SK-MEL-5 (cell line): ENCODE measurements at regions not wholly inside any gene's neighbourhood (a gene's known extent, or its start where the extent isn't known, plus 50 kb on each side); places are given as distances from the start of the nearest gene placed in this dataset.
"Not testable (repeated sequence)": the region's sequence is repeated elsewhere in the genome, so short reads cannot be mapped to it uniquely, and the experiment has no call there.

Source experiments
- DNase-seq: peaks from one replicate; pipeline ENCODE4 v3.0.0-alpha.2; 2016; ENCODE audit warnings: low read depth, low spot score
- in situ Hi-C: cut with HindIII; loops from 2 replicates; pipeline ENCODE4 v1.10.0; 2016; ENCODE audit warnings: low sequenced_read_pairs, high pct_unique_total_duplicates, low pct_unique_long_range_greater_than_20kb

- in situ Hi-C loops = no loop called here
- DNase-seq = no peak
Measured at GRCh38 chr20:29314294-29314693, 1943.2 kb upstream of the DEFB115 start.

- DNase-seq = no peak
- in situ Hi-C loops = no loop called here
Measured at GRCh38 chr20:29318871-29319461, 1938.5 kb upstream of the DEFB115 start.

DNA sequence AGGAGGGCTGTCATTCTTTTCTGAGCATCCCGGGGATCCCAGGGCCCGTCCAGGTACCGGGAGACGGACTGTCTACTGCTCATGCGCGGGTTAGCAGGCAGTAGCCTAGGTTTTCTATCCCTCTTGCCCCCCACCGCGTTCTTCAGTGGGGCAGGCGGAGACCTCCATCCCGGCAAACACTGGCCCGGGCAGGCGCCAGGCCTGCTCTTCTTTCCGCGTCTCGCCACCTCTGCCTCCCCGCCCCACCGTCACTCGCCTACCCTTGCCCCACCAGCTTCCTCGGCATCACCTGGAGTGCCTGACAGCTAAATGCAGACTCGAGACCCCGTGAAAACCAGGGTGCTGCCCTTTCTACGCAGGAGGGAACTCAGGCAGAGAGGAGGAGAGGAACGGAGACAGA is 1937.7 kb upstream of the DEFB115 start:
- in situ Hi-C loops = no loop called here
- DNase-seq = no peak

DNA sequence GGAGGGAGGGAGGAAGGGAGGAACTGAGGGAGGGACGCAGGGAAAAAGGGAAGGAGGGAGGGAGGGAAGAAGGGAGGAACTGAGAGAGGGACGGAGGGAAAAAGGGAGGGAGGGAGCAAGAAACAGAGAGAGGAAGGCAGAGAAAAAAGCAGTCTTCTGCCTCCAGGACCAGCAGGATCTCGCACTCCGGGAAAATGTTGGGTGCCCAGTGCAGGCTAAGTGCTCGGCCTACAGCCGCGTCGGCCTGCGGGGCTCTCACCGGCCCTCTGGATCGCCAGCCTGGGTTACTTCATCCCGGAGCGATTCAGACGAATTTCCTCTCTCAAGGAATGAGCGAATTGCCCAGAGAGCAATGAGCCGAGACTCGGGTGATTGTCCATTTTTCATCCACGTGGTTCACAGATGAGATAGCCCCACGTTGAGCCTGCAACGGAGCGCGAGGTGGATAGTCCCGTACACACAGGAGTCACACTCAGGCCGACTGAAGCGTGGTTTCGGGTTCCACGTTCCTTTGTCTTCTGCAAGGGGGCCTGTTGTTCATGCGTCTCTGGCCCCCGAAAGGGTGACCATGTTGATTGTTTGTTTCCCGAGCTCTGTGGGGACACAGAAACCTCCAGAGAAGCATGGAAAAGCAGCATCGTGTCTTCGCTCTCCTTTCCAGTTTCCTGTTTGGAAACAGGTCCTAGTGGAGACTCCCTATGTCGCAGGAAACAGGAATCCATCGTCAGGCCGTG is 1937.1 kb upstream of the DEFB115 start:
- in situ Hi-C loops, DNase-seq: not testable (repeated sequence)

DNA sequence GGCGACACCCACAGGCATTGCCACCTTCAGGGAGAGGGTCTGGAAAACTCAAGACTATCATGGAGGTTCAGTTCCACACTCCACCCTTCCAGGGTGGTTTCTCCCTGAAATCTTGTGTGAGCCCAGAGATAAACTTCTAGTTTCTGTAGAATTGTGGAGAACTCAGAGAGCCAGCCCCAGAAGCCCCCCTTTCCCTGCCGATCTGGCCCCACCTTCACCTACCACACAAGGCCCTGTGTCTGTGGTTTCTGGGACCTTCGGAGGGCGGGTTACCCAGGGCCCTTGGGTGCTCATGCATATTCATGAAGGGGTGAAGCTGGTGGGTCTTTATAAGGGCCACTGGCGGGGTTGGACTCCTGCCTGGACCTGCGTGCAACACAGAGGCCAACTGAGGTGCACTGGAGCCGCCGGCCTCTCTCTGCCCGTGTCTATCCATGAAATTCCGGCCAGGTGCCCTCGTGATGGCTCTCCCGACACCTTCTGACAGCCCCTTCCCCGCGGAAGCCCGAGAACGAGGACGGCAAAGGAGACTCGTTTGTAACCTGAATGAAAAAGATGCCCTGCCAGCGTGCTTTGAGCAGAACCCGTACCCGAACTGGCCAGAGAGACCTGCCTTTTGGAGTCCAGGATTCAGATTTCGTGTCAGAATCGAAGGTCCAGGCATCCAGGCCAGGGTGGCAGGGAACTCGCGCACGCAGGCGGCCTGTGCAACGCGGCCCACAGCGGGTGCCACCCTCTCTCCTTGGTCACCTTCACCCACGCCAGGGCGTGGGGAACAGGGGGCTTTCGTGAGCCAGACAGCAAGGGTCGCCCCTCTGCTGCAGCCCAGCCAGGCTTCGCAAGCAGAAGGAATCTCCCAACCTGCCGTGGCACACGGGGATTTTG is 1933.6 kb upstream of the DEFB115 start:
- in situ Hi-C loops, DNase-seq: not testable (repeated sequence)

DNA sequence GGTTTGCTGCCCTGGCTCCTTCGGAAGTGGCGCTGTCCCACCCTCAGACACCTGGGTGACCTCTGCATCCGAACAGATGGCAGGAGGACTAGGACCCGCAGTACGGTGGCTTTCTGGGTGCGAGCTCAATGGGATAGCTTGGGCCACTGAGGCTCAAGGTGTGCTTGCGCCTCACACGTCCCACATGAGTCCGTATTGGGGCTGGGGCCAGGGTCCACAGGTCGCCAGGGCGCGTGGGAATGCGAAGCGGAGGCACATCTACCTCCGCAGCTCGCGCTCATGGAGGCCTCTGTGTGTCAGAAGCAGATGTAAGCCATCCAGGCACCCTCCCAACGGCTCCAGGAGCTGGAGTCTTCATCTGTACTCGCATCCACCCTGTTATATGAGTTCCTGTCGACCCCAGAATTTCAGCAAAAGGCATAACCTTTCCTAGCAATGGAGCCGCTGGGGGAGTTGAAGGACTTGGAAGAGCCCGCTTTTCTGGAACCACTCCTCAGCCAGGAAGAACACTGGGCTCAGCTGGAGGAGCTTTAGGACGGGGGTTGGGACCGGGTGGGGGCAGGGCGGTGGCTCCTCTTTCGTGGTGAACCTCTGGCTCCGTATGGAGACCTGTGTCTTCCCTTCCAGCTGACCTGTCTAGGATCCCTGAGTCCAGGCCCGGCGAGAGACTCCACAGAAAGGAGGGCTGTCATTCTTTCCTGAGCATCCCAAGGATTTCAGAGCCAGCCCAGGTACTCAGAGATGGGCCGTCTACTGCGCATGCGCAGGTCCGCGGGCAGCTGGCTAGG is 1932.8 kb upstream of the DEFB115 start:
- in situ Hi-C loops, DNase-seq: not testable (repeated sequence)

DNA sequence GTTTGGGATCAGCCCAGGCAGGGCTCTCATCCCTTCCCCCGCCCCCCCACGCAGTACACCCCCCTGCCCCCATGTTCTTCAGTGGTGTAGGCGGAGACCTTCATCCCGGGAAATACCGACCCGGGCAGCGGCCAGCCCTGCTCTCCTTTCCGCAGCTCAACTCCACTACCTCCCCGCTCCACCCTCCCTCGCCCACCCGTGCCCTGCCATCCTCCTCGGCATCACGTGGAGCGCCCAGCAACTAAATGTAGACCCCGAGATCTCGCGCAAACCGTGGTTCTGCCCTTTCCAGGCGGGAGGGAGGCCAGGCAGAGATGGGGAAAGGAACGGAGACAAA is 1932.2 kb upstream of the DEFB115 start:
- no peak for DNase-seq
- in situ Hi-C loops = no loop called here

- in situ Hi-C loops, DNase-seq: not testable (repeated sequence)
Measured at GRCh38 chr20:29325781-29326180, 1931.7 kb upstream of the DEFB115 start.

- in situ Hi-C loops = no loop called here
- no peak for DNase-seq
Measured at GRCh38 chr20:29326376-29327070, 1930.9 kb upstream of the DEFB115 start.

DNA sequence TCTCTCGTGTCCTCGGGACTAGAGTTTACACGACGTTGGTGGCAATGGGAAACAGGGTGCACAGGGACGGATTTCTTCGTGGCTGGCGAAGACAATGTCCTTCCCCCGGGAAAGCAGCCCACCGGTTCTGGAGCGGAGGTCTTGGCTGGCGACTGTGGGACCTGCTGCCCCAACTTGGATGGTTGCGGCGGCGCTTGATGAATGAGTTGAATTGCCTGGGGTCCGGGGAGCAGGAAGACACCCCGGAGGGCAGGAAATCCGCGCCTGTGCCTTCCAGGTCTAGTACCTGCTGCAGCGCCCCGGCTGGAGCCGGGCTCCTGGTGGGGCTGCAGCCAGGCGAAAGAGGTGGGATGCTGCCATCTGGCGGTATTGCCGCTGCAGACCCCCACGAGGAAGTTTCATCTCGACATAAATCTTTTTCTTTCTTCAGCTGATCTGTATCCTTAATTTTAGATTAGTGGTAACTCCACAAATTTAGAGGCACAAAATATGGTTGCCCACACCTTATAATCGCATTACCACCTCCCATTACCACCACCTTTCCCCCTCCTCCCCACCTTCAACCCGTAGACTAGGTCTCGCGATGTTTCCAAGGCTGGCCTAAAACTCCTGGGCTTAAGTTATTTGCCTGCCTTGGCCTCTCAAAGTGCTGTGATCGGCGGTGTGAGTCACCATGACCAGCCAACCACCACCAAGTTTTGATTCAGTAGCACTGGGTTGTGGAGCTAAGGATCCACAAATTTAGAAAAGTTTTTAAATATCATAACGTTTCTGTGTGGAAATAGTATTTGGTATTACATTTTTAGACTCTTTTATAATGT is 1929.7 kb upstream of the DEFB115 start:
- in situ Hi-C loops = not testable (repeated sequence)
- peak; percentile 74 for DNase-seq

GRCh38 chr20:29330429-29331115 is 1926.9 kb upstream of the DEFB115 start:
- DNase-seq, in situ Hi-C loops: not testable (repeated sequence)

DNA sequence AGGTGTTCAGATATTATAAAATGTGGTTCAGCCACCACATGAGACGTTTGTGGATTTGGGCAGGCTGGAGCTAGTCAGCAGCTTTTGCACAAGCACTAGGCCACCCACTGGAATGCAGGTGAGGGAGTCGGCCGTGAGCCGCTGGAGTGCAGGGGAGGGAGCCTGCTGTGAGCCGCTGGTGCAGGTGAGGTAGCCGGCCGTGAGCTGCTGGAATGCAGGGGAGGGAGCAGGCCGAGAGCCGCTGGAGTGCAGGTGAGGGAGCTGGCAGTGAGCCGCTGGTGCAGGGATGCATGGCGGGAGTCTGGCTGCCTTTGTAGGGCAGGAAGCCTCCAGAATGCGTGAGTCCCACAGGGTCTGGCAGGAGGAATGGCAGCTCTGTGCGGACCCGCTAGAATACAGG is 1907.6 kb upstream of the DEFB115 start:
- in situ Hi-C loops = no loop called here
- no peak for DNase-seq

- DNase-seq, in situ Hi-C loops: not testable (repeated sequence)
Measured at GRCh38 chr20:29375937-29376336, 1881.5 kb upstream of the DEFB115 start.

DNA sequence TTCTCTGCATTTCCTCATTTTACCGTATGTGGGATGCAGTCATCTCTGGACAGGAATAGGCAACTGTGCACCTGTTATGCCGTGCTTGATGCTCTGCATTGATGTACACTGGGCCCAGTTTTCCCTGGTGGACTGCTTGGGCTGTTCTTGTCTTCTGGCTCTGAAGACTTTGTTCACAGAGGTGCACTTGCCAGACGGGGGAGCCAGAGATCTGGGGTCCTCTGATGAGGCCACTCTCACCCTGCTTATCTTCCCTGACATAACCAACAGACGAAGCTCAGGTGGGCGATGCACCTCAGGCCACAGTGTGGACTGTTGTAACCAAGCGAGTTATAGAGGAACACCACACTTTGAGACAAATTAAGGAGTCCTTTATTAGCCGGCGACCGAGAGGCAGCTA is 1864.6 kb upstream of the DEFB115 start:
- DNase-seq = peak; percentile 33

GRCh38 chr20:29408034-29408695 is 1849.3 kb upstream of the DEFB115 start:
- in situ Hi-C loops = no loop called here
- peak; percentile 7 for DNase-seq

More for the DNA sequence above, 1864.6 kb upstream of the DEFB115 start:
- in situ Hi-C loops = not testable (repeated sequence)
